Uterus (tissue), 3 donors: ENCODE measurements at regions not wholly inside any gene's neighbourhood (a gene's known extent, or its start where the extent isn't known, plus 50 kb on each side); places are given as distances from the start of the nearest gene placed in this dataset.

Experiments used
- DNase-seq, 2 donors: peaks; one replicate each; pipeline ENCODE4 v3.0.0-alpha.2; 2019 to 2020
- H3K27ac ChIP-seq, 2 donors: fragments of 200-600 bp; sonication (generic); 1 replicate in 1 of 2; 2 replicates in 1 of 2; pipeline ENCODE4 v1.5.1; 2016 to 2018
- H3K27me3 ChIP-seq, 2 donors: fragments of 200-600 bp; sonication (generic); one replicate each; pipeline ENCODE4 v1.5.1; 2018 to 2019; ENCODE audit warnings: control low read depth in 1 of 2
- H3K36me3 ChIP-seq, 2 donors: fragments of 200-600 bp; sonication (generic); one replicate each; pipeline ENCODE4 v1.5.1; 2019; ENCODE audit warnings: control low read depth in 1 of 2
- H3K4me1 ChIP-seq, 2 donors: fragments of 200-600 bp; sonication (generic); one replicate each; pipeline ENCODE4 v1.5.1; 2018 to 2019; ENCODE audit warnings: control low read depth in 1 of 2
- H3K4me3 ChIP-seq, 2 donors: fragments of 200-600 bp; sonication (generic); 1 replicate in 1 of 2; 2 replicates in 1 of 2; pipeline ENCODE4 v1.5.1; 2018 to 2019; ENCODE audit warnings: mild to moderate bottlenecking in 1 of 2
- H3K9me3 ChIP-seq, 2 donors: fragments of 200-600 bp; sonication (generic); one replicate each; pipeline ENCODE4 v1.5.1; 2019; ENCODE audit warnings: control low read depth in 1 of 2
- CTCF ChIP-seq, 4 experiments: fragments of 200-600 bp in 2 of 4; fragments of 450-650 bp in 2 of 4; sonication (generic) in 2 of 4; IDR thresholded peaks; one replicate each; pipeline ENCODE4 v1.5.1; 2016 to 2019; ENCODE audit warnings: antibody characterized with exemption in 4 of 4, mild to moderate bottlenecking in 2 of 4, moderate library complexity in 1 of 4
- POLR2A ChIP-seq, 2 donors: fragments of 450-650 bp; IDR thresholded peaks; one replicate each; pipeline ENCODE4 v1.6.1; 2016; ENCODE audit warnings: antibody characterized with exemption in 2 of 2, mild to moderate bottlenecking in 1 of 2, moderate library complexity in 1 of 2
- intact Hi-C: fragments of 100-400 bp; cut with DNase I; formaldehyde crosslinking; loops from one replicate; pipeline ENCODE4 v1.15.1; 2023; ENCODE audit warnings: low total_unique reads
- donor health status: DM: yes; HTN: yes; CAD: no.

GRCh38 chr3:195001961-195002861 lies 268.7 kb downstream of the XXYLT1 start:
- H3K27ac ChIP-seq = no peak overlapping the region
- peak; percentile 34 to 36 for DNase-seq
- intact Hi-C loops = no loop called here

GRCh38 chr3:195003006-195003892 lies 267.7 kb downstream of the XXYLT1 start:
- Histone ChIP-seq H3K9me3 (no peaks in the 10 kb centered on the region), H3K4me3 (no peak overlapping the region), H3K27me3 (no peaks in the 10 kb centered on the region), H3K27ac (no peak overlapping the region), H3K36me3 (no peaks in the 10 kb centered on the region), H3K4me1 (peaks cover 0 to 5% of the 10 kb centered on the region in 2 donors)
- DNase-seq = peak; percentile 64 to 77
- TF ChIP-seq POLR2A (IDR thresholded peaks at IDR 0.05) (no peak), CTCF (IDR thresholded peaks at IDR 0.05) (no peak)
- intact Hi-C loops = no loop called here

More at GRCh38 chr3:195001961-195002861, 268.7 kb downstream of the XXYLT1 start:
- Histone ChIP-seq H3K4me1 (peaks cover 0 to 5% of the 10 kb centered on the region in 2 donors), H3K27me3 (no peaks in the 10 kb centered on the region), H3K9me3 (no peaks in the 10 kb centered on the region), H3K4me3 (no peak overlapping the region), H3K36me3 (no peaks in the 10 kb centered on the region)
- TF ChIP-seq POLR2A (IDR thresholded peaks at IDR 0.05) (no peak), CTCF (IDR thresholded peaks at IDR 0.05) (peak; percentile 25 to 49 (median 34))

- no peaks in the 10 kb centered on the region for H3K36me3 ChIP-seq
- H3K9me3 ChIP-seq = no peaks in the 10 kb centered on the region
- no peak overlapping the region for H3K4me3 ChIP-seq
- no peak for TF ChIP-seq POLR2A (IDR thresholded peaks at IDR 0.05)
- TF ChIP-seq CTCF (IDR thresholded peaks at IDR 0.05) = no peak
- no peak for DNase-seq
- peaks cover 0 to 5% of the 10 kb centered on the region in 2 donors for H3K4me1 ChIP-seq
- no peak overlapping the region for H3K27ac ChIP-seq
- intact Hi-C loops = no loop called here
- no peaks in the 10 kb centered on the region for H3K27me3 ChIP-seq
These were observed 267.1 kb downstream of the XXYLT1 start for GRCh38 chr3:195003893-195004289.

GRCh38 chr3:195004512-195005250 lies 266.3 kb downstream of the XXYLT1 start:
- Histone ChIP-seq H3K27ac (no peak overlapping the region), H3K36me3 (no peaks in the 10 kb centered on the region), H3K27me3 (no peaks in the 10 kb centered on the region), H3K4me3 (no peak overlapping the region), H3K9me3 (no peaks in the 10 kb centered on the region), H3K4me1 (peaks cover 0 to 5% of the 10 kb centered on the region in 2 donors)
- TF ChIP-seq POLR2A (IDR thresholded peaks at IDR 0.05) (no peak), CTCF (IDR thresholded peaks at IDR 0.05) (no peak)
- no peak for DNase-seq
- intact Hi-C loops = no loop called here
